Pons (tissue), 1 donor: ENCODE measurements at regions not wholly inside any gene's neighbourhood (a gene's known extent, or its start where the extent isn't known, plus 50 kb on each side); places are given as distances from the start of the nearest gene placed in this dataset.
"Not testable (repeated sequence)": the region's sequence is repeated elsewhere in the genome, so short reads cannot be mapped to it uniquely, and the experiment has no call there.

Experiments
- DNase-seq: peaks from one replicate; pipeline ENCODE4 v3.0.0-alpha.2; 2016; ENCODE audit warnings: low spot score

GRCh38 chr12:107590814-107591375 is 94.7 kb upstream of the PWP1 start:
- no peak for DNase-seq

- no peak for DNase-seq
Measured at GRCh38 chr12:107593713-107594381, 91.8 kb upstream of the PWP1 start.

DNA sequence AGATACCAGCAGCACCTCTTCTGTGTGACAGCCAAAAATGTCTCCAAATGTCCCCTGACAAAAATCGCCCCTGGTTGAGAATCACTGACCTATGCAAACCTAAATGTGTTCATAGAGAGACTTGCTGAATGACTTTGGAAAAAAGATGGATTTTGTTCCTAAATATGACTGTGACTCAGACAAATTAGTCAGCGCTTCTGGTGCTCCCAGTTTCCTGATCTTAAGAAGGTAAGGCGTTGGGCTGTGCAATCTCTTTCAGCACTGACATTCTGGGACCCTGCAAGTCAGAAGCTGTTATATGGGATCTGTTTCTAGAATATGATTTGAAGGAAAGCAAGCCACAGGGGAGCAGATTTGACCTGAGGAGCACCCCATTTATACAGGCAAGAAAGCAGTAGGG is 90.6 kb upstream of the PWP1 start:
- no peak for DNase-seq

DNA sequence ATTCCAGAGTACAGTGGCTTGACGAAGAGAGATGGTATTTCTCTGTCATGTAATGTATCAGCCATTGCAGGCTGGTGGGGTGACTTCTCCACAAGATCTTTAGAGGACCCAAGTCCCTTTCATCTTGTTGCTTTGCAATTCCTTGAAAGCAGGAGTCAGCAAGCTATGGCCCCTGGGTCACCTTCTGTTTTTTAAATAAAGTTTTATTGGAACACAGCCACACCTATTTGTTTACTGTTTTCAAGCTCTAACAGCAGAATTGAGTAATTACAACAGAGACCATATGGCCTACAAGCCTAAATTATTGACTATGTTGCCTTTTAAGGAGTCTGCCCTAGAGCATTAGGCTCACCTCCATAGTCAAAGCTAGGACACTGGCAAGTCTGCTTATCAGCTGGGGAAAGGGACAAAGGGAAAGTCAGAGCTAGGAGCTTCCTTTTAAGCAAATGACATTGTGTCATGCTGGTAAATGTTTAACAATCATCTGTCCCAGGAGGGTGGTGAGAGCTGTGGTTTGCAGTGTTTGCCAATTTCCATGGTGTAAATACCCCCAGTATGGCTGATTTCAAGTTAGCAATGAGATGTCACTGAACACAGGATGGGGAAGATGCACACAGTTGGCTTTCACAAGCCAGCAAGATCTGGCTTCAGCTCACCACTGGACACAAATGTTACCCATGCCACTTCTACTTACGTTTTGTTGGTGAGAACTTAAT is 87.7 kb upstream of the PWP1 start:
- DNase-seq, result no peak

DNA sequence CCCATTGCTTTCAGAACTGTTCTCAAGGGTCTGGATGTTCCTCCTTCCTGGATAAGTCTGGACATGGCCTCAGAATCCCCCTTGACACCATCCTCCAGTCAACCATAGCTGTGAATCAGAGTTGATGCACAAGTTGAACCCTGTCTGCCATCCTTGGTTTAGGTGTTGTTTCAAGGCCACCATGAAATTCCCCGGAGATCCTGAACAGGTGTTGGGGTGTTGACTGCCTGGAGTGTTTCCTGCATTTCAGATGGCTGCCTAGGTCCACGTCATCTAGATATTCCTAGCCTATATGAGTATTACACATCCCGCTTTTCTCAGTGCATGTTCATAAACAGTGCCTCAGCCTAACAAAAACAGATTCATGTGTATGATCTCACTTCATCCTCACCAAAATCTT is 86.7 kb upstream of the PWP1 start:
- DNase-seq, result no peak

- DNase-seq, result no peak
Measured at GRCh38 chr12:107600581-107601144, 84.9 kb upstream of the PWP1 start.

- DNase-seq, result no peak
Measured at GRCh38 chr12:107602446-107602845, 83.2 kb upstream of the PWP1 start.

DNA sequence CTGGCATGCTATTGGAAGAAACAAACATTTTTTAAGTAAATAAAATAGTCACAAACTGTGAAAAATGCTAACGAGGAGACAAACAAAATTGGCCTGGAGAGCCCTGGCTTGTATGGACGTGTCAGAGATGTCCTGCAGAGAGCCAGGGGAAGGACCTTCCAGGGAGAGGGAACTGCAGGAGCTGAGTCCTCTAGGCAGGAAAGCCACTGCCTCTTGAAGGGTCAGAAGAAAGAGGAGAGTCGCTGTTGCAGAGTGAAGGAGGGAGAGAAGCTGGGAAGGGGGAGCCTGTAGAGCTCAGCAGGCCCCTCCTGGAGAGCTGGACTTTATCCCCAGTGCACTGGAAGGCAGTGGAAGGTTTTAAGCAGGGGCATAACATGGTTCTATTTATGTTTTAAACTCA is 80.3 kb upstream of the PWP1 start:
- no peak for DNase-seq

GRCh38 chr12:107607464-107608392 is 77.9 kb upstream of the PWP1 start:
- peak; percentile 66 for DNase-seq

DNA sequence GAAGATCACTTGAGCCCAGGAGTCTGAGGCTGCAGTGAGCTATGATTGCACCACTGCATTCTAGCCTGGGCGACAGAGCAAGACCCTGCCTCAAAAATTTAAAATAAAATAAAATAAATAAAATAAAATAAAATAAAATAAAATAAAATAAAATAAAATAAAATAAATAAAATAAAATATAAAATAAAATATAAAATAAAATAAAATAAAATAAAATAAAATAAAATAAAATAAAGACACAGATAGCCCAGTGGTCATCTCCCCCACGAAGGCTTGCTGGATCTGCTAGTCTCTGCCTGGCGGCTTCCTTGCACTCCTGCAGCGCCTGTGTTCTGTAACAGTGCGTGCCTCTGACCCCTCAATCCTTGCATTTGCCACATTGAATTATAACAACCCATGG is 76.8 kb upstream of the PWP1 start:
- DNase-seq, result not testable (repeated sequence)

DNA sequence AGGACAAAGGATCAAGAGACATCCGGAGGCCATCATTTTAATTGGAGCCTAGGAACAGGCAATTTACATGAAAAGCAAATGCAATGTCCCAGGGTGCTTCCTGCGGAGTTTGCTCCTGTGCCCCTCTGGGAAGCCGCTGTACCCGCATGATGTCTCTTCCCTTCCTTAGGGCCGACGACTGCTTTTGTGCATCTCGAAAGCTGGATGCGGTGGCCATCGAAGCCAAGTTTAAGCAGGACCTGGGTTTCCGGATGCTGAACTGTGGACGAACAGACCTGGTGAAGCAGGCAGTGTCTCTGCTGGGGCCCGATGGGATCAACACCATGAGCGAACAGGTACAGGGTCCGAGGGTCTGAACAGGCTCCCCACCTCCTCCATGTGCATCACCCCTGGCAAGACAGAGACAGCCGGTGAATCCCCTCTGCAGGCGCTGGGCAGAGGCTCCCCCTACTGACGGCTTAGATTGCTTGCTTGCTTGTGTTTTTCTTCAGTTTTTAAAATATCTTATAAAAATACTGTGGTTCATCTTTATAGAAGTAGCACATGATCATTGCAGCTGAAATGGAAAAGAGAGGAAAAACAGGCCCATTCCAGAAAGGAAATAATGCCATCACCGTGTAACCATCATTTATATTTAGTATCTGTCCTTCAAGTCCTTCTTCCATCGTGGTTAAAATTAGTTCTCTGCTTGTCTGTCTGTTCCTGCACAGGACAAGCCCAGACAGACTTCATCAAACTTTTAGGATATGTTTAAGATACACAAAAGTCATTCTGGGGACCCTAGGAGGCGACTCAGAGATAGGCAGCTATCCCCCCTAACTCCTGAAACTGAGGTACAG is 75.4 kb upstream of the PWP1 start:
- no peak for DNase-seq

DNA sequence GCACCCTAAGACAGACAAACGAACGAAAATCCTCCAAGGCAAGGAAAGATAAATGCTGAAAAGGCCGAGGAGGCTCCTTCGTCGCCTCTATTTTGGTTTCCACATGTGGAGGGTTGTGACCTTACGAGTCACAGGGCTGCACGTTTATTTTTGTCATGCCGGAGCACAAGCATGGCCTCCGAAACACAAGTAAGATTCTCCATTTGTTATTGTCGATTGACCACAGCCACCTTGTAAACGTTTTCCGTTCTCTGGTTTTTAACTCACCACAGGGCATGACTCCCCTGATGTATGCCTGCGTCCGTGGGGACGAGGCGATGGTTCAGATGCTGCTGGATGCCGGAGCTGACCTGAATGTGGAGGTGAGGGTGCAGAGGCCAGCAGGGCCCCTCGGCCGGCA is 73.1 kb upstream of the PWP1 start:
- no peak for DNase-seq

GRCh38 chr12:107616941-107617340 is 68.7 kb upstream of the PWP1 start:
- no peak for DNase-seq

DNA sequence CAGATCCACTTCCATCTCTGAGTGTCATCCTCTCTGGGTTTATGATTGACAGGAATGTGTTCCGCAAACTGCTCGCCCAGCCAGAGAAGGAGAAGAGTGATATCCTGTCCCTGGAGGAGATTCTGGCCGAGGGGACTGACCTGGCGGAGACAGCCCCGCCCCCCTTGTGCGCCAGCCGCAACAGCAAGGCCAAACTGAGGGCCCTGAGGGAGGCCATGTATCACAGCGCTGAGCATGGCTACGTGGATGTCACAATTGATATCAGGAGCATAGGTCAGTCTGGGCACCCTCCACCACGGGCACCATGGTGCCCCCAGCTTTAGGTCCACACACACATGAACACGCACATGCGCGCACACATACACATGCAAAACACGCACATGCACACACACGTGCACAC is 67.5 kb upstream of the PWP1 start:
- no peak for DNase-seq

- no peak for DNase-seq
Measured at GRCh38 chr12:107619831-107620230, 65.8 kb upstream of the PWP1 start.

DNA sequence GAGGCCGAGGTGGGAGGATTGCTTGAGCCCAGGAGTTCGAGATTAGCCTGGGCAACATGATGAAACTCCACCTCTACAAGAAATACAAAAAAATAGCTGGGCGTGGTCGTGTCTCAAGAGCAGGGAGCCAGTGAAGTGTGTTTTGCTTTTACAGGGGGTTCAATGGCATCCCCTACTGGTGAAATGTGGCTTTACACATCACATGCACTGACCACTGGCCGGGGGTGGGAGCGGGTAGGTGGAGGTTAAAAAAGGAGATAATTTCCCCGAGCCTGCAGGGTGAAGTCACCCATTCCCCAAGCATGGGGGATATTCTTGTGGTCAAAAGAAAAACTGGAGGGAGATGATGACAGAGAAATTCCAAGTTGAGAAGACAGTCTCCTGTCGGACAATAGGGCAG is 63.6 kb upstream of the PWP1 start:
- no peak for DNase-seq

- no peak for DNase-seq
Measured at GRCh38 chr12:107624493-107624892, 61.1 kb upstream of the PWP1 start.

GRCh38 chr12:107631715-107632114 is 53.9 kb upstream of the PWP1 start:
- no peak for DNase-seq

GRCh38 chr12:107632246-107632645 is 53.4 kb upstream of the PWP1 start:
- DNase-seq, result no peak

GRCh38 chr12:107634530-107634929 is 51.1 kb upstream of the PWP1 start:
- no peak for DNase-seq

DNA sequence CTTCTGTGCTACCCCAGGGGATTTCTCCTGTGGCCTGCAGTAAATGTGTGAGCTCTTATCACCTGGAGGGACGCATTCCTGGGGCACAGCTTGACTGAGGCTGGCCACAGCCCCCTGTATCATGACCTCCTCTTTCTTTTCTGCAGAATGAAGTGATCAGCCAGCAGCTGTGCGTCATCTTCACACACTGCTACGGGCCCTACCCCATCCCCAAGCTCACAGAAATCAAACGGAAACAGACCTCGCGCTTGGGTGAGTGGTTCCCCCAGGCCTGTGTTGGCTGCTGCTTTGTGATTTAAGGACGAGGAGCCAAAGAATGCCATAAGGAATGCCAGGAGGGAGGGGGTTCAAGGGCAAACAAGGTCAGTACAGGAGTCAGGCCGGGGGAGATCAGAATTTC is 50.5 kb upstream of the PWP1 start:
- DNase-seq, result no peak
